GM21619 (cell line): ENCODE measurements at regions not wholly inside any gene's neighbourhood (a gene's known extent, or its start where the extent isn't known, plus 50 kb on each side); places are given as distances from the start of the nearest gene placed in this dataset.
"Not testable (repeated sequence)": the region's sequence is repeated elsewhere in the genome, so short reads cannot be mapped to it uniquely, and the experiment has no call there.

ENCODE experiments used
- ATAC-seq: cut with Tn5 transposase; IDR thresholded peaks from one replicate; pipeline ENCODE4 v1.9.1; 2021; ENCODE audit not compliant: unreplicated experiment

- ATAC-seq, result peak; percentile 77
Observed at GRCh38 chr6:144353871-144354314, 68.8 kb downstream of the UTRN start.

- no peak for ATAC-seq
Observed at GRCh38 chr6:144359783-144360182, 74.6 kb downstream of the UTRN start.

- no peak for ATAC-seq
Observed at GRCh38 chr6:144360401-144360800, 75.3 kb downstream of the UTRN start.

GRCh38 chr6:144361016-144361415, 75.9 kb downstream of the UTRN start:
- ATAC-seq, result no peak

GRCh38 chr6:144362042-144363018, 77.2 kb downstream of the UTRN start:
- ATAC-seq, result no peak

- ATAC-seq, result no peak
Observed at GRCh38 chr6:144364208-144364720, 79.1 kb downstream of the UTRN start.

GRCh38 chr6:144364782-144365181, 79.6 kb downstream of the UTRN start:
- ATAC-seq, result no peak

GRCh38 chr6:144365271-144365670, 80.1 kb downstream of the UTRN start:
- no peak for ATAC-seq

GRCh38 chr6:144369696-144370095, 84.6 kb downstream of the UTRN start:
- not testable (repeated sequence) for ATAC-seq

GRCh38 chr6:144372116-144372515, 87.0 kb downstream of the UTRN start:
- no peak for ATAC-seq

- ATAC-seq, result no peak
Observed at GRCh38 chr6:144372611-144373594, 87.8 kb downstream of the UTRN start.

- ATAC-seq, result not testable (repeated sequence)
Observed at GRCh38 chr6:144374525-144374924, 89.4 kb downstream of the UTRN start.

- ATAC-seq, result no peak
Observed at GRCh38 chr6:144377586-144378210, 92.6 kb downstream of the UTRN start.

- ATAC-seq, result no peak
Observed at GRCh38 chr6:144378437-144378836, 93.3 kb downstream of the UTRN start.

GRCh38 chr6:144379356-144379755, 94.2 kb downstream of the UTRN start:
- ATAC-seq, result no peak

GRCh38 chr6:144381499-144381898, 96.4 kb downstream of the UTRN start:
- ATAC-seq, result not testable (repeated sequence)

GRCh38 chr6:144383336-144383735, 98.2 kb downstream of the UTRN start:
- ATAC-seq, result no peak

- ATAC-seq, result no peak
Observed at GRCh38 chr6:144384427-144384826, 99.3 kb downstream of the UTRN start.

- ATAC-seq, result not testable (repeated sequence)
Observed at GRCh38 chr6:144389474-144389873, 104.3 kb downstream of the UTRN start.

GRCh38 chr6:144390202-144390601, 105.1 kb downstream of the UTRN start:
- no peak for ATAC-seq

GRCh38 chr6:144390886-144391285, 105.8 kb downstream of the UTRN start:
- no peak for ATAC-seq
